Fibroblast of lung (primary cell): ENCODE measurements at regions not wholly inside any gene's neighbourhood (a gene's known extent, or its start where the extent isn't known, plus 50 kb on each side); places are given as distances from the start of the nearest gene placed in this dataset.

Experiments used
- DNase-seq, 2 donors: peaks; one replicate each; pipeline versions ENCODE4 v3.0.0 to v3.0.0-alpha.2; 2010; ENCODE audit warnings: low read depth in 2 of 2
- H2AFZ ChIP-seq: 2 replicates; pipeline ENCODE4 v1.5.1; 2012; ENCODE audit warnings: low read length, control low read depth, inconsistent platforms
- H3K27ac ChIP-seq: 2 replicates; pipeline ENCODE4 v1.5.1; 2011; ENCODE audit warnings: low read length, control low read depth; ENCODE audit not compliant: insufficient read depth
- H3K27me3 ChIP-seq: 2 replicates; pipeline ENCODE4 v1.5.1; 2011; ENCODE audit warnings: mild to moderate bottlenecking, low read length; ENCODE audit not compliant: control insufficient read depth, insufficient read depth
- H3K36me3 ChIP-seq: 2 replicates; pipeline ENCODE4 v1.5.1; 2011; ENCODE audit warnings: low read length; ENCODE audit not compliant: control insufficient read depth, insufficient read depth
- H3K4me1 ChIP-seq: 2 replicates; pipeline ENCODE4 v1.5.1; 2011; ENCODE audit warnings: low read length; ENCODE audit not compliant: control insufficient read depth, insufficient read depth; ENCODE audit errors: extremely low read depth
- H3K4me2 ChIP-seq: 2 replicates; pipeline ENCODE4 v1.5.1; 2011; ENCODE audit warnings: low read length, control low read depth; ENCODE audit not compliant: insufficient read depth; ENCODE audit errors: extremely low read depth
- H3K4me3 ChIP-seq, 4 experiments: fragments of 200-600 bp in 1 of 4; sonication (generic) in 1 of 4; replicated peaks in 1 of 4; 2 replicates each; pipeline ENCODE4 v1.5.1; 2011 to 2016; ENCODE audit warnings: low read length in 4 of 4, low read depth in 3 of 4, mild to moderate bottlenecking in 3 of 4, control low read depth in 2 of 4, inconsistent platforms in 1 of 4, mixed read lengths in 1 of 4; ENCODE audit not compliant: insufficient read depth in 1 of 4; ENCODE audit errors: control extremely low read depth in 1 of 4
- H3K79me2 ChIP-seq: 2 replicates; pipeline ENCODE4 v1.5.1; 2012; ENCODE audit warnings: mild to moderate bottlenecking, low read length, inconsistent platforms; ENCODE audit not compliant: control insufficient read depth, insufficient read depth
- H3K9ac ChIP-seq: 2 replicates; pipeline ENCODE4 v1.5.1; 2011; ENCODE audit warnings: mild to moderate bottlenecking, low read length, control low read depth; ENCODE audit not compliant: insufficient read depth
- H3K9me3 ChIP-seq: 2 replicates; pipeline ENCODE4 v1.5.1; 2012; ENCODE audit warnings: low read depth, low read length; ENCODE audit not compliant: control insufficient read depth, insufficient read depth
- H4K20me1 ChIP-seq: 2 replicates; pipeline ENCODE4 v1.5.1; 2011; ENCODE audit warnings: low read length; ENCODE audit not compliant: control insufficient read depth, insufficient read depth; ENCODE audit errors: extremely low read depth
- CTCF ChIP-seq, 2 donors: IDR thresholded peaks in 1 of 2; conservative IDR thresholded peaks in 1 of 2; 1 replicate in 1 of 2; 2 replicates in 1 of 2; pipeline ENCODE4 v1.5.1; 2011 to 2012; ENCODE audit warnings: low read length in 2 of 2, control low read depth in 1 of 2, inconsistent platforms in 1 of 2, low read depth in 1 of 2, mild to moderate bottlenecking in 1 of 2
- EZH2 ChIP-seq: IDR thresholded peaks from 2 replicates; pipeline ENCODE4 v1.5.1; 2012; ENCODE audit warnings: low read length, control low read depth, mild to moderate bottlenecking; ENCODE audit errors: missing control alignments

- no peak overlapping the region for H3K9ac ChIP-seq
- H3K27me3 ChIP-seq: no peaks in the 10 kb centered on the region
- TF ChIP-seq CTCF (conservative IDR thresholded peaks at IDR 0.05 in 1 of 2, IDR thresholded peaks at IDR 0.05 in 1 of 2; ENCODE audit: low read depth in 1 of 2, low read length in 2 of 2) (no peak), EZH2 (no peak)
- H3K4me1 ChIP-seq: no peaks in the 10 kb centered on the region
- no peak overlapping the region for H3K4me2 ChIP-seq
- H3K27ac ChIP-seq: no peak overlapping the region
- H2AFZ ChIP-seq: no peak overlapping the region
- no peaks in the 10 kb centered on the region for H3K36me3 ChIP-seq
- H3K4me3 ChIP-seq: no peak overlapping the region
- DNase-seq: no peak
- no peaks in the 10 kb centered on the region for H4K20me1 ChIP-seq
- H3K79me2 ChIP-seq: no peaks in the 10 kb centered on the region
- no peaks in the 10 kb centered on the region for H3K9me3 ChIP-seq
Measured at GRCh38 chr16:86313631-86314030, 196.7 kb upstream of the FOXF1 start.

- no peaks in the 10 kb centered on the region for H3K27me3 ChIP-seq
Measured at GRCh38 chr16:86314402-86315025, 195.8 kb upstream of the FOXF1 start.

More at GRCh38 chr16:86314402-86315025, 195.8 kb upstream of the FOXF1 start:
- H3K9me3 ChIP-seq: no peaks in the 10 kb centered on the region
- H3K27ac ChIP-seq: no peak overlapping the region
- H3K79me2 ChIP-seq: no peaks in the 10 kb centered on the region
- peak overlapping the region; percentile 32 for H3K4me2 ChIP-seq
- TF ChIP-seq EZH2: no peak
- TF ChIP-seq CTCF (conservative IDR thresholded peaks at IDR 0.05 in 1 of 2, IDR thresholded peaks at IDR 0.05 in 1 of 2; ENCODE audit: low read depth in 1 of 2, low read length in 2 of 2): no peak
- no peaks in the 10 kb centered on the region for H4K20me1 ChIP-seq
- no peak overlapping the region for H3K4me3 ChIP-seq
- H3K4me1 ChIP-seq: no peaks in the 10 kb centered on the region
- no peak overlapping the region for H3K9ac ChIP-seq
- H3K36me3 ChIP-seq: no peaks in the 10 kb centered on the region
- peak overlapping the region; percentile 1 for H2AFZ ChIP-seq
- no peak for DNase-seq
